IPS-NIHi11 (cell line): ENCODE measurements at regions not wholly inside any gene's neighbourhood (a gene's known extent, or its start where the extent isn't known, plus 50 kb on each side); places are given as distances from the start of the nearest gene placed in this dataset.

Source experiments
- DNase-seq: peaks from one replicate; pipeline ENCODE4 v3.0.0; 2012; ENCODE audit warnings: mixed read lengths, low spot score

GRCh38 chr13:27370305-27370872, 54.0 kb upstream of the GTF3A start:
- no peak for DNase-seq

GRCh38 chr13:27371932-27372331, 52.5 kb upstream of the GTF3A start:
- DNase-seq: no peak

- peak; percentile 28 for DNase-seq
Observed at GRCh38 chr13:27372896-27373295, 51.5 kb upstream of the GTF3A start.

- no peak for DNase-seq
Observed at GRCh38 chr13:27374126-27374613, 50.2 kb upstream of the GTF3A start.
